ENCODE measurements at regions not wholly inside any gene's neighbourhood (a gene's known extent, or its start where the extent isn't known, plus 50 kb on each side); places are given as distances from the start of the nearest gene placed in this dataset.

GRCh38 chr12:13462450-13462849 is 265.9 kb downstream of the EMP1 start:
- no peak for FAIRE-seq
- DNase-seq (ENCODE audit: low spot score in 2 of 2) = no peak

DNA sequence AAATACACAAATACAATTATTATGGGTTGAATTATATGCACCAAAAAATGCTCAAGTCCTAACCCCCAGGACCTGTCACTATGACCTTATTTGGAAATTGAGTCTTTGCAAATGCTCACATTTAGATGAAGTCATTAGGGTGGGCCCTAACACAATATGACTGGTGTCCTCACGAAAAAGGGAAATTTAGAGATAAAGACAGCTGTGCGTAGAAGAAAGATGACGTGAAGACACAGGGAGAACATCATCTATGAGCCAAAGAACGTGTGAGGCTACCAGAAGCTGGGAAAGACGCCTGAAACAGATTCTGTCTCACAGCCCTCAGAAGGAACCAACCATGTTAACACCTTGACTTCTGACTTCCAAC is 259.2 kb downstream of the EMP1 start:
- DNase-seq (ENCODE audit: low spot score in 2 of 2) (no peak), FAIRE-seq (no peak)

- FAIRE-seq (no peak), DNase-seq (ENCODE audit: low spot score in 2 of 2) (no peak)
Measured at GRCh38 chr12:13454991-13455777, 258.7 kb downstream of the EMP1 start.

DNA sequence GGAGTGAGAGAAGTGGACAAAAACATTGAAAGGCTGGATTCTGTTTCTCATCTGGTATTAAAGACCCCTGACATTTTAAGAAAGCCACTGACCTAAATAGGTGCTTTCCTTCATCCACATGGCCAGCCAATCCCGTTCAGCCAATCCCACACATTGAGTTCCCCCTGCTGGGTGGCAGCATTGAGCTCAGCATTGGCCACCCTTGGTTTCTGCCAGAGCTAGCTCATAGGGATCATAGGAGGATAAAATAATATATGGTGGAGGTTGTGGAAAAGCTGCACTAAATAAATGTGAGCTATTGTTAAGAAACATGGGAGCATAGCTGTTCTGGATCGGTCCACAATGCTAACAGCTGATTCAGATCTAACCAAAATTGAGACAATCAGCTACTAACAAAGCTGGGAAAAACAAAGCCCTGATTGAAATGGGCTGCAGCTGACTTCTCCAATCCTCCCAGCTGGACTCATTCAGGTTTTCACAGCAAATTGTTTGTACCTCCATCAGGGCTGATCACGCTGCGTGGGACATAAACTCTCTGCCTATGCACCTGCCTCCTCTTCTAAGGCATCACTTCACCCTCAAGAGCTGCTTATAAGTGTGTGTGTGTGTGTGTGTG is 256.5 kb downstream of the EMP1 start:
- peak; percentile 39 for FAIRE-seq
- peak in 1 of 2 donors; percentile 1 for DNase-seq (ENCODE audit: low spot score in 2 of 2)

DNA sequence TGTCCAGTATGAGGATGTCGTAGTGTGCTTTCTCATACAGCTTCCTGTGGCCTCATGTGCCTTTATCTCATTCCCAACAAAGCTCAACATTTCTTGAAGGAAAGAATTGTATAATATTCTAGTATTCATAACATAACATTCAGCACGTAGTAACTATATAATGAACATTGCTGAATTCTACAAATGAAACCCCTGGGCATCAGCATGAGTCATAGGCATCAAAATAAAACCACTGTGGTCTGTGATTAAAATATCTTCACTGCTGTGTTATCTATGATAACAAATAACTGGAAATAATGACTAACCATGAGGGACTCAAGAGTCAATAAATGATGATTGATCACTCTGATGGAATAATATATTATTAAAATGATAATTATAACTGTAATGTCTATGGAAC is 255.2 kb downstream of the EMP1 start:
- no peak for FAIRE-seq
- no peak for DNase-seq (ENCODE audit: low spot score in 2 of 2)

DNA sequence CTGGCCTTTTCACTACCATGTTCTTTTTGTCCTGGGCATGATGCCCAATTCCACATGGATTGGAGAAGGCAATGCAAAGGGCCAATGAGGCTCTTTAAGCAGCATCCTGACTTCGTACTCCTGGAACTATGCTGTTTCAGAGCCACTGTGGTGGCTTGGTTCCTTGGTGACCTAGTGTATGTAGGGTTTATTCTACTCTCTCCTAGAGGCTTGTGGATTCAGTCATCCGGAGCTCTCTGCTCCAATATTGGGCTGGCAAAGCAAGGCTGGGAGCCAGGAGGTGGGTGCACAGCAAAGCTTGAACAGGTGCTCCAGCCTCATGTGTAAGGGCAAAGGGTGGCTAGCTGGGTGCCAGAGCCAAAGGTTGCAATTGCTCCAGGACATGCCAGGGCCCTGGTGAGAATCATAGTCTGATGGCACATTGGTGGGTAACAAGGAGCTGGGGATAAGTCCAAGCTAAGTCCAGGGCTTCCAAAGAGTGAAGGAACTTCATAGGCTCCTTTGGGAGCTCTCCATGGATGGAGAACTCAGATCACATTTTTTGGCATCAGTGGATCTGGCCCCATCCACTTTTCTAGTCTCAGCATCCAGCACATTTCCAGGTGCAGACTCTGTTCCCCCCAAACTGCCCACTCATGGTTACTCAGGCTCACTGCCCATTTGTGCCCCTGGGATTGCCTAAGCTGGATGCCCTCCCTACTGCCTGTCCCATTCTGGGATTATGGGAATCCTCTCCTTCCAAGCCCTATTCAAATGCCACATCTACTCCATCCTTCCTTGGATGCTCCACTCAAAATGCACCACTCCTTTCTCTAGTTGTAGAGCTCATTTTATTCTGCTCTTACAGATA is 253.9 kb downstream of the EMP1 start:
- FAIRE-seq (no peak), DNase-seq (ENCODE audit: low spot score in 2 of 2) (no peak)

- FAIRE-seq (no peak), DNase-seq (ENCODE audit: low spot score in 2 of 2) (no peak)
Measured at GRCh38 chr12:13444076-13444475, 247.6 kb downstream of the EMP1 start.

DNA sequence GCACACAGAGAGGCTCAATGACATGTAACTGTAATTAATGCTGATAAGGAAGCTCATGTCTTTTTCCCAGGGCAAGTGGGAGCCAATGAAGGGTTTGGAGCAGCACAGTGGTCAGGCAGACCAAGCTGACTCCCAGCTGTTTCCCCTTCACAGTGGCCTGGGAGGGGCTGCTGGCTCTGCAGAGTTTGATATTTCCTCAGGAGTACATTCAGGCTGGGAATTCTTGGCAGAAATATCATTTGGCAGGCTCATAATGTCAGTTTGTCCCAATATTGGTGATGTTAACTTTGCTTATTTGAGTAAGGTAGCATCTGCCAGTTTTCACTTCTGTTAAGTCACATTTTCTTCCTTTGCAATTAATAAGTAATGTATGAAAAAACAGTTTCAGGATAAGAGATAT is 247.0 kb downstream of the EMP1 start:
- DNase-seq (ENCODE audit: low spot score in 2 of 2) = no peak
- FAIRE-seq = no peak

DNA sequence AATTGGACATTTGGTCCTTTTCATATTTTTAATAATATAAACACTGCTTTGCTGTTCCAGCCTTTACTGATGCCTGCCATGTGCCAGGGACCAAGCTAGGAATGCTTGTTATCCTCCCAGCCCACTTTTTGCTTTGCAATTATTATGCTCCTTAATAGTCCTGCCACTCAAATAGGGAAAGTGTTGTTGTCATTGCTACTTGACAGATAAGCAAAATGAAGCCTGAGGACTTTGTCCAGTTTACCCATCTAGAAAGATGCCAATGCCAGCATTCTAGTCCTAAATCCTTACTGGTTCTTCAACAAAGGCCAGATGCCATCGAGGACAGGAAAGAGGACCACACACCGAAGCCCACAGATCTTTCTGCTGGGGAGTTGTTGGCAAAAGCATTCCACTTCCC is 246.5 kb downstream of the EMP1 start:
- no peak for FAIRE-seq
- DNase-seq (ENCODE audit: low spot score in 2 of 2) = no peak

- no peak for FAIRE-seq
Measured at GRCh38 chr12:13442457-13442856, 245.9 kb downstream of the EMP1 start.

DNA sequence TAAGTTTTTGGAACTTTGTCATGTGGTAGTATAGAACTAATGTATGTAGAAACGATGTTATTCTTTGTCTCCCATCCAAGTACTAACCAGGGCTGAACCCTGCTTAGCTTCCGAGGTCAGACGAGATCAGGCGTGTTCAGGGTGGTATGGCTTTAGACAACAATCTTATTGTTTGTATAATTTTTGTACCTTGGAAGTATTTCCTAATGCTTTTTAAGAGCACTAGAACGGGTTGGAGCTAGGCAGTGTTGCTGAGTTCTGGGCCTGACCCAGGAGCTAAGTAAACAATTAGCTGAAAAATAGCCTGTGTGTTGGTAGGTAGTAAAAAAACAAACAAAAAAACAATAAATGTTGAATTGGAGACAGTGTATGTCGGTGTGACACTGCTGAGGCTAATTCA is 244.3 kb downstream of the EMP1 start:
- no peak for FAIRE-seq
- no peak for DNase-seq (ENCODE audit: low spot score in 2 of 2)

More at GRCh38 chr12:13442457-13442856, 245.9 kb downstream of the EMP1 start:
- no peak for DNase-seq (ENCODE audit: low spot score in 2 of 2)

GRCh38 chr12:13437541-13437940 is 241.0 kb downstream of the EMP1 start:
- FAIRE-seq = no peak
- no peak for DNase-seq (ENCODE audit: low spot score in 2 of 2)

DNA sequence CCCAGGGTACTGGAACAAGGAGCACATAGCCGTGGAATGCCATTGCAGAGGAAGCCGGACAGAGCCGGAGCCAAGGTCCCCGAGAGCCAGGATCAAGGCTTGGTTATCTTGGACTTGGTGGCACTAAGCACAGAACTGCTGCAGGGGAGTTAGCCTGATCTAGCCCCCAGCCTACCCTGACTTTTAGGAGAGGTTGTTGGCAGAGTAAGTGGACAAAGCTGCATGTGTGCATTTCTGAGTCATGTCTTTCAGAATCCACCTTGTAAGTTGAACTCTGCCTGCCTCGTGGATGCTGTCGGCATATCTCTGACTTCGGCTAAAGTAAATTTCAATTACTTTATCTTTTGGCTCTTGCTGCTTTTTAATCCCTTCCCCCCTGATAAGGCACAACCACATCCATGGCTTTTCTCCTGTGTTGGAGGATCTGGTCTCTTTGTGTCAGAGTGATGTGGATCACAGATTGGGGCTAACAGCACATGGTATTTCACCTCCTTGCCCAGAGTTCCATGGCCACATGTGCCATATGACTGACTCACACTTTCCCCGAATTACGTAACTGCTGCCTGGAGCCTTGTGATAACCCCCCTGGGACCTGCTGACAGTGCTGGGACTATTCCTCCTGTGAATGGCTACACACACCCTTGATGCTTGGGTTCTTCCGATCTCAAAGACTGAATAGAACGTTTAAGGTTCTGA is 240.3 kb downstream of the EMP1 start:
- DNase-seq (ENCODE audit: low spot score in 2 of 2) (no peak), FAIRE-seq (no peak)

- FAIRE-seq (no peak), DNase-seq (ENCODE audit: low spot score in 2 of 2) (no peak)
Measured at GRCh38 chr12:13436182-13436581, 239.7 kb downstream of the EMP1 start.

DNA sequence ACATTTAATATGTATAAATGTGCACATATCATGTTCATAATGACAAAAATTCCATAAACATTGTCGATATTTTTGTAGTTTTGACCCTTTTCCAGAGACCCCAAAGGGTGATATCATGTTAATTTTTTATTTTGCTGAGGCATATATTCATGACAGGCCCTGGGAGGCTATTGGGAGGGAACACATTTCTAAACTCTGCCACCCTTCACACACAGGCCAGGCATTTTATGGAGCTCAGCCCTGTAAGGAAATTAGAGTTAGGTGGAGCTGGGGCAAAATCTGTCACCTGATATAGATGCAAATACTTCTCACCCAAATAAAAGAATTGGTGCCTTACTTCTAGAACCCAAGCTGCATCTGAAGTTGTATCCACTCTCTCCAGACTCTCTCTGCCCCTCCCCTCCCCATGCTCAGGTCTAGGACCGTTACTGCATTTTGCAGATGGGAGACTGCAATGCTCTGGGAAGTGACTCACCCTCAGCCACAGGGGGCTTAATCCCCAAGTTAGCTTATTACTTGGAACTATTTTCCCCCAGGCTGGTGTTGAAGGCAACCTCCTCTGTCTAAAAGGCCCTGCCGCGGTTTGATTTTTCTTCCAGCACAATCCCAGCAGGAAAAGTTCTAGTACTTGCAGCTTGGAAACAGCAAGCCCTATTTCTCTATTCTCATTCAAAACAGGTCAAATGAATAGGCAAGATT is 238.9 kb downstream of the EMP1 start:
- FAIRE-seq = no peak
- no peak for DNase-seq (ENCODE audit: low spot score in 2 of 2)

GRCh38 chr12:13433768-13434167 is 237.2 kb downstream of the EMP1 start:
- DNase-seq (ENCODE audit: low spot score in 2 of 2) (no peak), FAIRE-seq (no peak)

DNA sequence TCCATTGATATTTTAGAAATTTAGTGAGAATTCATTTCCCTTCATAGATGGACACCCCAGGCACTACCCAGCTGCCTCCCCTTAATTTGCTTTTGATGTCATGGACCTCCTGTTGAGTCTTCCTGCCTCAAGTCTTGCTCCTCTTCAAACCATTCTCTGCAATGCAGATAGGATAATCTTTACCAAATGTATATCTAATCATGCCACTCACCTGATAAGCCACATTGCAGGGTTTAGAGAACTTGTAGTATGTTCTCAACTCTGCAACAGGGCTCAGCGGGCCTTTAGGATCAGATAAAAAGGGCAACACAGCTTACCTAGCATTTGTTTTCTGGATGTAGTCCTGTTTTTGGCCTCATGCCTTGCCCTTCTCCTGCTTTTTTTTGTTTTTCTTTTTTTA is 234.5 kb downstream of the EMP1 start:
- FAIRE-seq = no peak
- DNase-seq (ENCODE audit: low spot score in 2 of 2) = no peak

DNA sequence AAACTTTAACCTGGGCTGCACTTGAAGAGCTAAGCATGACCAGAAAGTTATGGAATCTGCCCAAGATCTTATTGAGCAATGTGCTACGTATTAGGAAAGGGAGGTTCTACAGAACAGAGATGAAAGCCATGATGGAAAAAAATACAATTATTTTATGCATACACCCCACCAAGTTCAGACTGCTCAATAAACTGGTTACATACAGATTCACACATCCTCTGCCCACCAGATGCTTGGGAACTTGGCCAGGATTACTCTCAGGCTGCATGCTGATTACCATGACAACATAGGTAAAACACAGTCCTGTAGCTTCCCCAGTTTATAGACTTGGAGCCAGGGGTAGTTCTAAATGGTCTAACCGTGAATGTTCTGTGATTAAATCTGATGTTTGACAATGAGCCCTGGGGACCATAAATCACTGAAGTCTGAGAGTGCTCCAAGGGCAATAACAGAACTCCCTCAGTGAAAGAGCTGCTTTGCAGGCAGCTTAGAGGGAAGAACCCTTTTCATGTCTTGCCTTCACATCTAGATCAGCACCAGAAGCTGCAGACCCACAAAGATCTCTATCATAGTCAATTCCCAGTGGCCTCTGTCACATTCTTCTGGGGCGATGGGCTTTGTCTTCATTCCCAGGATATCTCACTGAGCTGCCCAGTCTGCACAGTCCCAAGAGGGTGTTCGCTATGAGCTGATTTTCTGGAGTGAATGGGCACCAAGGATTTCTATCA is 232.2 kb downstream of the EMP1 start:
- DNase-seq (ENCODE audit: low spot score in 2 of 2) (no peak), FAIRE-seq (no peak)

DNA sequence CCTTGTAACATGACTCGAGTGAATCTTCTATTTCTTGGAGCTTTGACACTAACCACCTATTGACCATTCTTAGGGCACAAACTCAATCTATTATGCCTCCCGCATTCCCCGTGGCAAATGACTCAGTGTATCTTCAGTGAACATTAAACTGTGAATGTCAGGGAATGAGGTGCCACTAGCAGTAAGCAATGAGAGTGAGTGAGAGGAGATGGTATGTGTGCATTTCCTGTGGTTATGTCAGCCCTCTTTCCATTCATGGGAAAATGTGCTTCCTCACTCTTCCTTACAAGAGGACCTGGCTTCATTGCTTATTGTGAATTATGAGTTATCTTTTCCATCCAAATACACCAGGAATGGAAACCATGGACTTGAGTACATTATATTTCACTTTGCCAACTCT is 229.2 kb downstream of the EMP1 start:
- no peak for DNase-seq (ENCODE audit: low spot score in 2 of 2)
- no peak for FAIRE-seq

DNA sequence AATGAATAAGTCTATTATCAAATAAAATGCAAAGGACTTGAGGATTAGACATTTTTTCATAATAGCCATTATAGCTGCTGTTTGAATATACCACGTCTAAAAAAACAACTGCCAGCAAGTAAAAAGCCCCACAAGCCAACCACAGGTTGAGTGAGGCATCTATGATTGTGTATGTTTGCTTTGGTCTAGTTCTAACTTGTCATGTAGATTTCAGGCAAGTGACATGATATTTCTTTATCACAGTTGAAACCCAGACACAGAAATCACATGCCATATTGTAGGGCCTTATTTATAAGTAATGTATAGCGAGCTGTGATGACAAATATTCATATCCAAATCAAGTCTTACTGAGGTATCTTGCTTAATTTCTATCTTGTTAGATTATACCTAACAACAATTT is 225.8 kb downstream of the EMP1 start:
- no peak for DNase-seq (ENCODE audit: low spot score in 2 of 2)
- no peak for FAIRE-seq

Measured in frontal cortex (tissue), 3 donors.